Keratinocyte (primary cell): ENCODE measurements at regions not wholly inside any gene's neighbourhood (a gene's known extent, or its start where the extent isn't known, plus 50 kb on each side); places are given as distances from the start of the nearest gene placed in this dataset.

Experiments
- DNase-seq: peaks from one replicate; pipeline ENCODE4 v3.0.0-alpha.2; 2011; ENCODE audit warnings: low read depth, missing footprints, low spot score
- FAIRE-seq: peaks from 2 replicates; lab custom pipeline; 2011; peaks lifted over from hg19 to GRCh38; lab: Jason Lieb, UNC
- H2AFZ ChIP-seq: 2 replicates; pipeline ENCODE4 v1.6.0; 2012; ENCODE audit warnings: low read length, control low read depth, inconsistent platforms; ENCODE audit not compliant: control insufficient read depth
- H3K27ac ChIP-seq: 2 replicates; pipeline ENCODE4 v1.5.1; 2011; ENCODE audit warnings: low read length; ENCODE audit not compliant: control insufficient read depth, insufficient read depth
- H3K27me3 ChIP-seq: 3 replicates; pipeline ENCODE4 v1.6.0; 2011; ENCODE audit warnings: low read length; ENCODE audit not compliant: control insufficient read depth, insufficient read depth; ENCODE audit errors: extremely low read depth
- H3K36me3 ChIP-seq, 2 experiments: 2 replicates in 1 of 2; 3 replicates in 1 of 2; pipeline ENCODE4 v1.5.1; 2011; ENCODE audit warnings: low read length in 2 of 2, mild to moderate bottlenecking in 1 of 2; ENCODE audit not compliant: control insufficient read depth in 2 of 2, insufficient read depth in 2 of 2; ENCODE audit errors: extremely low read depth in 1 of 2
- H3K4me1 ChIP-seq: 3 replicates; pipeline ENCODE4 v1.5.1; 2011; ENCODE audit warnings: low read length; ENCODE audit not compliant: control insufficient read depth, insufficient read depth; ENCODE audit errors: extremely low read depth
- H3K4me2 ChIP-seq: 3 replicates; pipeline ENCODE4 v1.6.0; 2011; ENCODE audit warnings: low read depth, low read length; ENCODE audit not compliant: control insufficient read depth, insufficient read depth; ENCODE audit errors: extremely low read depth
- H3K4me3 ChIP-seq, 3 experiments: fragments of 200-600 bp in 1 of 3; sonication (generic) in 1 of 3; 2 replicates in 2 of 3; 3 replicates in 1 of 3; pipeline ENCODE4 v1.5.1; 2011 to 2016; ENCODE audit warnings: low read length in 3 of 3, mild to moderate bottlenecking in 3 of 3, control low read depth in 2 of 3, inconsistent platforms in 1 of 3, low read depth in 1 of 3, mixed read lengths in 1 of 3, mixed run types in 1 of 3, moderate library complexity in 1 of 3; ENCODE audit not compliant: control insufficient read depth in 2 of 3, insufficient read depth in 2 of 3; ENCODE audit errors: extremely low read depth in 1 of 3
- H3K79me2 ChIP-seq: 2 replicates; pipeline ENCODE4 v1.6.0; 2012; ENCODE audit warnings: low read length; ENCODE audit not compliant: control insufficient read depth, insufficient read depth
- H3K9ac ChIP-seq: 3 replicates; pipeline ENCODE4 v1.6.0; 2011; ENCODE audit warnings: low read length; ENCODE audit not compliant: control insufficient read depth, insufficient read depth; ENCODE audit errors: extremely low read depth
- H3K9me1 ChIP-seq: 3 replicates; pipeline ENCODE4 v1.6.0; 2011; ENCODE audit warnings: low read length; ENCODE audit not compliant: control insufficient read depth, insufficient read depth; ENCODE audit errors: extremely low read depth
- H3K9me3 ChIP-seq: 2 replicates; pipeline ENCODE4 v1.5.1; 2012; ENCODE audit warnings: low read depth, low read length; ENCODE audit not compliant: control insufficient read depth
- H4K20me1 ChIP-seq: 3 replicates; pipeline ENCODE4 v1.6.0; 2011; ENCODE audit warnings: low read length; ENCODE audit not compliant: control insufficient read depth, insufficient read depth; ENCODE audit errors: extremely low read depth
- EZH2 ChIP-seq: IDR thresholded peaks from one replicate; pipeline ENCODE4 v1.6.1; 2012; ENCODE audit warnings: inconsistent platforms, mild to moderate bottlenecking, low read length, moderate library complexity
- dilution Hi-C: fragments of 300-500 bp; cut with MboI; formaldehyde crosslinking; loops from one replicate; pipeline ENCODE4 v1.7.0; 2020; ENCODE audit warnings: low sequenced_read_pairs; ENCODE audit not compliant: extremely low pct_ligation_motif_present
- TF ChIP-seq, protein P1 (sequence below), 3 experiments: IDR thresholded peaks in 1 of 3; conservative IDR thresholded peaks in 1 of 3; optimal IDR thresholded peaks in 1 of 3; 2 replicates in 2 of 3; 3 replicates in 1 of 3; pipeline versions ENCODE3 to v1.5.1; 2011; ENCODE audit warnings: low read length in 3 of 3, mild to moderate bottlenecking in 3 of 3, moderate library complexity in 2 of 3, control low read depth in 1 of 3, inconsistent platforms in 1 of 3; ENCODE audit not compliant: insufficient read depth in 2 of 3; ENCODE audit errors: extremely low read depth in 1 of 3

DNA sequence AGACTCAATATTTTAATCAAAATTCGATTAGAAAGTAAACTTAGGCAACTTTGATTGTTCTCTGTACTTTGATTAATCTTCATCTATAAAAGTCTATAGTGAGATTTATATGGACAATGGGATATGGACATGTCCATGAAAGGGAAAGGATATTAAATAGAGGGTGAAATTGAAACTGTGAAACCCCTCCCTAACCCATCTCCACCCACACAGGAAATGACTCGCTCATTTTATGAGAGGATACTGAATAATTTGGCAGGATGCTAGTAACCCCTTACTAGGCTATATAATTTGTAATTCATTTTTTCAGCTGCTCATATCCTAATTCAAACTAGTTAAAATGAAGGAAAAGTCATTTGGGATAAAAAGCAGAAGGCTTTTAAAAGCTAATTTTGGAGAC is 328.0 kb upstream of the ATP2B1 start:
- TF ChIP-seq EZH2 = no peak
- TF ChIP-seq, protein P1, sequence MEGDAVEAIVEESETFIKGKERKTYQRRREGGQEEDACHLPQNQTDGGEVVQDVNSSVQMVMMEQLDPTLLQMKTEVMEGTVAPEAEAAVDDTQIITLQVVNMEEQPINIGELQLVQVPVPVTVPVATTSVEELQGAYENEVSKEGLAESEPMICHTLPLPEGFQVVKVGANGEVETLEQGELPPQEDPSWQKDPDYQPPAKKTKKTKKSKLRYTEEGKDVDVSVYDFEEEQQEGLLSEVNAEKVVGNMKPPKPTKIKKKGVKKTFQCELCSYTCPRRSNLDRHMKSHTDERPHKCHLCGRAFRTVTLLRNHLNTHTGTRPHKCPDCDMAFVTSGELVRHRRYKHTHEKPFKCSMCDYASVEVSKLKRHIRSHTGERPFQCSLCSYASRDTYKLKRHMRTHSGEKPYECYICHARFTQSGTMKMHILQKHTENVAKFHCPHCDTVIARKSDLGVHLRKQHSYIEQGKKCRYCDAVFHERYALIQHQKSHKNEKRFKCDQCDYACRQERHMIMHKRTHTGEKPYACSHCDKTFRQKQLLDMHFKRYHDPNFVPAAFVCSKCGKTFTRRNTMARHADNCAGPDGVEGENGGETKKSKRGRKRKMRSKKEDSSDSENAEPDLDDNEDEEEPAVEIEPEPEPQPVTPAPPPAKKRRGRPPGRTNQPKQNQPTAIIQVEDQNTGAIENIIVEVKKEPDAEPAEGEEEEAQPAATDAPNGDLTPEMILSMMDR (optimal IDR thresholded peaks at IDR 0.05 in 1 of 3, IDR thresholded peaks at IDR 0.05 in 1 of 3, conservative IDR thresholded peaks at IDR 0.05 in 1 of 3; ENCODE audit: extremely low read depth in 1 of 3, insufficient read depth in 2 of 3, low read length in 3 of 3) = no peak
- DNase-seq (no peak), FAIRE-seq (no peak)
- Histone ChIP-seq H3K27ac (no peak overlapping the region), H3K4me1 (peaks cover 6% of the 10 kb centered on the region), H3K27me3 (no peaks in the 10 kb centered on the region), H3K9me3 (peaks cover 3% of the 10 kb centered on the region), H3K79me2 (no peaks in the 10 kb centered on the region), H2AFZ (no peak overlapping the region), H4K20me1 (no peaks in the 10 kb centered on the region), H3K4me2 (no peak overlapping the region), H3K4me3 (no peak overlapping the region), H3K9ac (no peak overlapping the region), H3K9me1 (no peaks in the 10 kb centered on the region), H3K36me3 (no peaks in the 10 kb centered on the region)
- dilution Hi-C loops = no loop called here

DNA sequence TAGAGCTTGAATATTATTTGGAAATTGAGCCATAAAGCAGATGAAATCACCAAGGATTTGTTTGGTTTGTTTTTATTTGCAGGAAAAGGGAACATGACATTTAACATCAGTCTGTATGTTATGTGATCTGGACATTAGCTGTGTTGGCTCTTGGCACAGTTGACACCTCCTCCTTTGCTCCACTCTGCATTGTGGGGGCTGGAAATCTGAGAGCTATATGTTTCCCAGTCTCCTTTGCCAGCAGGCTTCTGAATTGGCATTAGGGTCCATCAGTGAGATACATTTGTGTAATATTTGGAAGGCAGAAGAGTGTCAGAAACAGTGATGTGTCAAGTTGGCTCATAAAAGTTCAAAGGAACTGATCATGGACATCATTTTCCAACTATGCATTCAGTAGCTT is 322.1 kb upstream of the ATP2B1 start:
- no peak overlapping the region for H3K4me3 ChIP-seq
- H3K27ac ChIP-seq = no peak overlapping the region
- no peaks in the 10 kb centered on the region for H3K79me2 ChIP-seq
- peaks cover 13% of the 10 kb centered on the region for H3K4me1 ChIP-seq
- no peak for TF ChIP-seq EZH2
- TF ChIP-seq, protein P1 (optimal IDR thresholded peaks at IDR 0.05 in 1 of 3, IDR thresholded peaks at IDR 0.05 in 1 of 3, conservative IDR thresholded peaks at IDR 0.05 in 1 of 3; ENCODE audit: extremely low read depth in 1 of 3, insufficient read depth in 2 of 3, low read length in 3 of 3) = no peak
- H4K20me1 ChIP-seq = no peaks in the 10 kb centered on the region
- H3K9ac ChIP-seq = no peak overlapping the region
- H3K27me3 ChIP-seq = no peaks in the 10 kb centered on the region
- FAIRE-seq = peak; percentile 26
- no peaks in the 10 kb centered on the region for H3K9me3 ChIP-seq
- dilution Hi-C loops = no loop called here
- no peaks in the 10 kb centered on the region for H3K36me3 ChIP-seq
- H3K9me1 ChIP-seq = no peaks in the 10 kb centered on the region
- no peak overlapping the region for H2AFZ ChIP-seq
- no peak for DNase-seq
- H3K4me2 ChIP-seq = no peak overlapping the region
